ENCODE measurements at regions not wholly inside any gene's neighbourhood (a gene's known extent, or its start where the extent isn't known, plus 50 kb on each side); places are given as distances from the start of the nearest gene placed in this dataset.

- Histone ChIP-seq H3K27me3 (peaks cover 4% of the 10 kb centered on the region), H3K36me3 (no peaks in the 10 kb centered on the region), H3K27ac (no peak overlapping the region), H3K9me3 (no peaks in the 10 kb centered on the region), H3K4me3 (no peak overlapping the region), H3K4me1 (peaks cover 9% of the 10 kb centered on the region)
- 60% methylated on average over 3 of the region's 3 CpGs for WGBS
- DNase-seq (ENCODE audit: low spot score in 2 of 2): no peak
- TF ChIP-seq POLR2A (IDR thresholded peaks at IDR 0.05) (no peak), POLR2AphosphoS5 (IDR thresholded peaks at IDR 0.05) (no peak), EP300 (IDR thresholded peaks at IDR 0.05) (no peak), CTCF (IDR thresholded peaks at IDR 0.05) (no peak)
Observed at GRCh38 chr6:165833355-165833754, 170.3 kb upstream of the PDE10A start.

GRCh38 chr6:165831812-165832510 lies 168.9 kb upstream of the PDE10A start:
- Histone ChIP-seq H3K4me1 (peaks cover 9% of the 10 kb centered on the region), H3K4me3 (no peak overlapping the region), H3K9me3 (no peaks in the 10 kb centered on the region), H3K27ac (no peak overlapping the region), H3K27me3 (peaks cover 4% of the 10 kb centered on the region), H3K36me3 (no peaks in the 10 kb centered on the region)
- 63% methylated on average over 8 of the region's 8 CpGs for WGBS
- TF ChIP-seq POLR2AphosphoS5 (IDR thresholded peaks at IDR 0.05): no peak
- no peak for TF ChIP-seq POLR2A (IDR thresholded peaks at IDR 0.05)
- TF ChIP-seq CTCF (IDR thresholded peaks at IDR 0.05): no peak
- no peak for TF ChIP-seq EP300 (IDR thresholded peaks at IDR 0.05)
- DNase-seq (ENCODE audit: low spot score in 2 of 2): no peak

GRCh38 chr6:165830761-165831160 lies 167.7 kb upstream of the PDE10A start:
- 97% methylated on average over 5 of the region's 5 CpGs for WGBS
- peaks cover 9% of the 10 kb centered on the region for H3K4me1 ChIP-seq

GRCh38 chr6:165829376-165829775 lies 166.3 kb upstream of the PDE10A start:
- WGBS: 92% methylated on average over 6 of the region's 6 CpGs
- Histone ChIP-seq H3K9me3 (no peaks in the 10 kb centered on the region), H3K4me1 (no peaks in the 10 kb centered on the region), H3K27me3 (peaks cover 4% of the 10 kb centered on the region), H3K36me3 (no peaks in the 10 kb centered on the region), H3K27ac (no peak overlapping the region), H3K4me3 (no peak overlapping the region)
- TF ChIP-seq POLR2A (IDR thresholded peaks at IDR 0.05): no peak
- no peak for TF ChIP-seq EP300 (IDR thresholded peaks at IDR 0.05)
- no peak for TF ChIP-seq CTCF (IDR thresholded peaks at IDR 0.05)
- no peak for DNase-seq (ENCODE audit: low spot score in 2 of 2)

More at GRCh38 chr6:165830761-165831160, 167.7 kb upstream of the PDE10A start:
- Histone ChIP-seq H3K27me3 (peaks cover 4% of the 10 kb centered on the region), H3K9me3 (no peaks in the 10 kb centered on the region), H3K27ac (no peak overlapping the region), H3K4me3 (no peak overlapping the region), H3K36me3 (no peaks in the 10 kb centered on the region)
- DNase-seq (ENCODE audit: low spot score in 2 of 2): no peak
- no peak for TF ChIP-seq EP300 (IDR thresholded peaks at IDR 0.05)
- no peak for TF ChIP-seq CTCF (IDR thresholded peaks at IDR 0.05)
- no peak for TF ChIP-seq POLR2A (IDR thresholded peaks at IDR 0.05)
- no peak for TF ChIP-seq POLR2AphosphoS5 (IDR thresholded peaks at IDR 0.05)

- H3K9me3 ChIP-seq: no peaks in the 10 kb centered on the region
- no peak overlapping the region for H3K27ac ChIP-seq
- TF ChIP-seq CTCF (IDR thresholded peaks at IDR 0.05) (no peak), POLR2A (IDR thresholded peaks at IDR 0.05) (no peak), POLR2AphosphoS5 (IDR thresholded peaks at IDR 0.05) (no peak), EP300 (IDR thresholded peaks at IDR 0.05) (no peak)
- DNase-seq (ENCODE audit: low spot score in 2 of 2): no peak
- H3K4me1 ChIP-seq: no peaks in the 10 kb centered on the region
- no peak overlapping the region for H3K4me3 ChIP-seq
- no peaks in the 10 kb centered on the region for H3K27me3 ChIP-seq
- 94% methylated on average over 8 of the region's 19 CpGs for WGBS
- H3K36me3 ChIP-seq: no peaks in the 10 kb centered on the region
Observed at GRCh38 chr6:165827190-165827518, 164.1 kb upstream of the PDE10A start.
